PFSK-1 (cell line): ENCODE measurements at regions not wholly inside any gene's neighbourhood (a gene's known extent, or its start where the extent isn't known, plus 50 kb on each side); places are given as distances from the start of the nearest gene placed in this dataset.

Experiments
- POLR2AphosphoS5 ChIP-seq: IDR thresholded peaks from 2 replicates; pipeline ENCODE4 v1.6.1; 2012; ENCODE audit warnings: low read depth, mild to moderate bottlenecking, control low read depth, low read length, moderate library complexity
- SIN3A ChIP-seq: IDR thresholded peaks from 2 replicates; pipeline ENCODE4 v1.6.1; 2012; ENCODE audit warnings: mild to moderate bottlenecking, low read length, moderate library complexity, borderline replicate concordance; ENCODE audit not compliant: insufficient read depth
- TAF1 ChIP-seq: IDR thresholded peaks from 2 replicates; pipeline ENCODE4 v1.6.1; 2012; ENCODE audit warnings: low read length, control low read depth, borderline replicate concordance; ENCODE audit not compliant: insufficient read depth
- TF ChIP-seq, protein P1 (sequence below), 2 experiments: IDR thresholded peaks; 2 replicates each; pipeline versions ENCODE4 v1.6.1 to v1.8.0; 2011 to 2012; ENCODE audit warnings: low read depth in 2 of 2, low read length in 2 of 2, control low read depth in 1 of 2, inconsistent platforms in 1 of 2, mild to moderate bottlenecking in 1 of 2, moderate library complexity in 1 of 2; ENCODE audit not compliant: insufficient read depth in 1 of 2

DNA sequence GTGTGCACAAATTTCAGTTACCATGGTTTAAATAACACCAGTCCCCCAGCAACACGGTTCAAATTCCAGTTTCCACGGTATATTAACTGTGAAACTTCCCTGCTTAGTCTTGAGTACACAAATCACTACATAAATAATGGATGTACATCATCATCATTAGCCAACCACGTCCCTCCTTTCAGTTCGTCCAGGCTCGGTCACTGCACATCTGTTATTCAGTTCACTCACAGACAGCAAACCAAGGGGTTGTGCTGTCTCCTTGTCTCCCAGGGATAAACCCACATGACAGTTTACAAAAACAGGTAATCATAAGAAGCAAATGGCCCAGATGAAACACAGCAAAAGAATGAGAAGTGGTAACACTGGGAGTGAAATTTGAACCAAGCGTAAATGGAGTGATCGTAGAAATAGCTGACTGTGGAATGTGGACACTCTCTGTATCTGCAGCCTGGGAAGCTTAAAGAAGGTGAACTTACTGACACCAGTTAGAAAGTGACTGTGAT lies 61.0 kb upstream of the RAD23B start:
- TF ChIP-seq, protein P1, sequence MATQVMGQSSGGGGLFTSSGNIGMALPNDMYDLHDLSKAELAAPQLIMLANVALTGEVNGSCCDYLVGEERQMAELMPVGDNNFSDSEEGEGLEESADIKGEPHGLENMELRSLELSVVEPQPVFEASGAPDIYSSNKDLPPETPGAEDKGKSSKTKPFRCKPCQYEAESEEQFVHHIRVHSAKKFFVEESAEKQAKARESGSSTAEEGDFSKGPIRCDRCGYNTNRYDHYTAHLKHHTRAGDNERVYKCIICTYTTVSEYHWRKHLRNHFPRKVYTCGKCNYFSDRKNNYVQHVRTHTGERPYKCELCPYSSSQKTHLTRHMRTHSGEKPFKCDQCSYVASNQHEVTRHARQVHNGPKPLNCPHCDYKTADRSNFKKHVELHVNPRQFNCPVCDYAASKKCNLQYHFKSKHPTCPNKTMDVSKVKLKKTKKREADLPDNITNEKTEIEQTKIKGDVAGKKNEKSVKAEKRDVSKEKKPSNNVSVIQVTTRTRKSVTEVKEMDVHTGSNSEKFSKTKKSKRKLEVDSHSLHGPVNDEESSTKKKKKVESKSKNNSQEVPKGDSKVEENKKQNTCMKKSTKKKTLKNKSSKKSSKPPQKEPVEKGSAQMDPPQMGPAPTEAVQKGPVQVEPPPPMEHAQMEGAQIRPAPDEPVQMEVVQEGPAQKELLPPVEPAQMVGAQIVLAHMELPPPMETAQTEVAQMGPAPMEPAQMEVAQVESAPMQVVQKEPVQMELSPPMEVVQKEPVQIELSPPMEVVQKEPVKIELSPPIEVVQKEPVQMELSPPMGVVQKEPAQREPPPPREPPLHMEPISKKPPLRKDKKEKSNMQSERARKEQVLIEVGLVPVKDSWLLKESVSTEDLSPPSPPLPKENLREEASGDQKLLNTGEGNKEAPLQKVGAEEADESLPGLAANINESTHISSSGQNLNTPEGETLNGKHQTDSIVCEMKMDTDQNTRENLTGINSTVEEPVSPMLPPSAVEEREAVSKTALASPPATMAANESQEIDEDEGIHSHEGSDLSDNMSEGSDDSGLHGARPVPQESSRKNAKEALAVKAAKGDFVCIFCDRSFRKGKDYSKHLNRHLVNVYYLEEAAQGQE (IDR thresholded peaks at IDR 0.05; ENCODE audit: insufficient read depth in 1 of 2, low read depth in 2 of 2, low read length in 2 of 2): no peak
- TF ChIP-seq POLR2AphosphoS5 (no peak), TAF1 (no peak), SIN3A (no peak)
